BLaER1 treated with 17β-estradiol and CSF1 and Interleukin-3, amounts not matched to agents 10 nM and 100 nM (cell line): ENCODE measurements at regions not wholly inside any gene's neighbourhood (a gene's known extent, or its start where the extent isn't known, plus 50 kb on each side); places are given as distances from the start of the nearest gene placed in this dataset.
"Not testable (repeated sequence)": the region's sequence is repeated elsewhere in the genome, so short reads cannot be mapped to it uniquely, and the experiment has no call there.

ENCODE experiments used
- H3K27ac ChIP-seq, 11 experiments: shearing (Covaris generic); formaldehyde crosslinking; 2 replicates each; pipeline ENCODE4 v1.8.1; 2022
- H3K27me3 ChIP-seq, 11 experiments: shearing (Covaris generic); formaldehyde crosslinking; 2 replicates each; pipeline ENCODE4 v1.8.1; 2022
- H3K36me3 ChIP-seq, 11 experiments: shearing (Covaris generic); formaldehyde crosslinking; 2 replicates each; pipeline ENCODE4 v1.8.1; 2022
- H3K4me1 ChIP-seq, 10 experiments: shearing (Covaris generic); formaldehyde crosslinking; 2 replicates each; pipeline ENCODE4 v1.8.1; 2022
- H3K4me2 ChIP-seq, 11 experiments: shearing (Covaris generic); formaldehyde crosslinking; 2 replicates each; pipeline ENCODE4 v1.8.1; 2022
- H3K4me3 ChIP-seq, 10 experiments: shearing (Covaris generic); formaldehyde crosslinking; 2 replicates each; pipeline ENCODE4 v1.8.1; 2022
- H3K9ac ChIP-seq, 11 experiments: shearing (Covaris generic); formaldehyde crosslinking; 2 replicates each; pipeline ENCODE4 v1.8.1; 2022
- H3K9me3 ChIP-seq, 11 experiments: shearing (Covaris generic); formaldehyde crosslinking; replicated peaks in 1 of 11; 2 replicates each; pipeline ENCODE4 v1.8.1; 2022
- H4K20me1 ChIP-seq, 11 experiments: shearing (Covaris generic); formaldehyde crosslinking; 2 replicates each; pipeline ENCODE4 v1.8.1; 2022

DNA sequence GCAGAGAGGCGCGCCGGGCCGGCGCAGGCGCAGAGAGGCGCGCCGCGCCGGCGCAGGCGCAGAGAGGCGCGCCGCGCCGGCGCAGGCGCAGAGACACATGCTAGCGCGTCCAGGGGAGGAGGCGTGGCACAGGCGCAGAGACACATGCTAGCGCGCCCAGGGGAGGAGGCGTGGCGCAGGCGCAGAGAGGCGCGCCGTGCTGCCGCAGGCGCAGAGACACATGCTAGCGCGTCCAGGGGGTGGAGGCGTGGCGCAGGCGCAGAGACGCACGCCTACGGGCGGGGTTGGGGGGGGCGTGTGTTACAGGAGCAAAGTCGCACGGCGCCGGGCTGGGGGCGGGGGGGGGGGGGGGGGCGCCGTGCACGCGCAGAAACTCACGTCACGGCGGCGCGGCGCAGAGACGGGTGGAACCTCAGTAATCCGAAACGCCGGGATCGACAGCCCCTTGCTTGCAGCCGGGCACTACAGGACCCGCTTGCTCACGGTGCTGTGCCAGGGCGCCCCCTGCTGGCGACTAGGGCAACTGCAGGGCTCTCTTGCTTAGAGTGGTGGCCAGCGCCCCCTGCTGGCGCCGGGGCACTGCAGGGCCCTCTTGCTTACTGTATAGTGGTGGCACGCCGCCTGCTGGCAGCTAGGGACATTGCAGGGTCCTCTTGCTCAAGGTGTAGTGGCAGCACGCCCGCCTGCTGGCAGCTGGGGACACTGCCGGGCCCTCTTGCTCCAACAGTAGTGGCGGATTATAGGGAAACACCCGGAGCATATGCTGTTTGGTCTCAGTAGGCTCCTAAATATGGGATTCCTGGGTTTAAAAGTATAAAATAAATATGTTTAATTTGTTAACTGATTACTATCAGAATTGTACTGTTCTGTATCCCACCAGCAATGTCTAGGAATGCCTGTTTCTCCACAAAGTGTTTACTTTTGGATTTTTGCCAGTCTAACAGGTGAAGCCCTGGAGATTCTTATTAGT, 269.9 kb downstream of the OR4F29 start:
- not testable (repeated sequence) for H4K20me1 ChIP-seq, H3K36me3 ChIP-seq, H3K9ac ChIP-seq, H3K4me2 ChIP-seq, H3K4me3 ChIP-seq, H3K9me3 ChIP-seq, H3K27me3 ChIP-seq, H3K27ac ChIP-seq, H3K4me1 ChIP-seq

GRCh38 chr1:180749-181205, 270.7 kb downstream of the OR4F29 start:
- H3K9ac ChIP-seq, H3K4me1 ChIP-seq, H3K4me3 ChIP-seq, H3K36me3 ChIP-seq, H4K20me1 ChIP-seq, H3K27me3 ChIP-seq, H3K27ac ChIP-seq, H3K4me2 ChIP-seq, H3K9me3 ChIP-seq: not testable (repeated sequence)

DNA sequence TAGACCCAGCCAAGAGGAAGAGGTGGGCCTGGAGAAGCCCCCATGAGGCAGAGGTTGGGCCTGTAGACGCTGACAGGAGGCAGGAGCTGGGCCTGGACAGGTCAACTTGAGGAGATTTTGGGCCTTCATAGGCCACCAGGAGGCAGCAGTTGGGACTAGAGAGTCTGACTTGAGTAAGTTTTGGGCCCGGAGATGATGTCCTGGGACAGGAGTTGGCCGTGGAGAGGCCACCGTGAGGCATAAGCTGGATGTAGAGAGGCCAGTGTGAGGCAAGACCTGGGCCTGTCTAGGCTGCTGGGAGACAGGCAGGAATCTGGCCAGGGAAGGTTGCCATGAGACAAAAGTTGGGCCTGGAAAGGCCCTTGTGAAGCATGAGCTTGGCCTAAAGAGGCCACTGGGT, 312.6 kb downstream of the OR4F29 start:
- H3K4me2 ChIP-seq, H3K4me3 ChIP-seq, H4K20me1 ChIP-seq, H3K9me3 ChIP-seq, H3K27ac ChIP-seq, H3K27me3 ChIP-seq, H3K9ac ChIP-seq, H3K4me1 ChIP-seq, H3K36me3 ChIP-seq: not testable (repeated sequence)

DNA sequence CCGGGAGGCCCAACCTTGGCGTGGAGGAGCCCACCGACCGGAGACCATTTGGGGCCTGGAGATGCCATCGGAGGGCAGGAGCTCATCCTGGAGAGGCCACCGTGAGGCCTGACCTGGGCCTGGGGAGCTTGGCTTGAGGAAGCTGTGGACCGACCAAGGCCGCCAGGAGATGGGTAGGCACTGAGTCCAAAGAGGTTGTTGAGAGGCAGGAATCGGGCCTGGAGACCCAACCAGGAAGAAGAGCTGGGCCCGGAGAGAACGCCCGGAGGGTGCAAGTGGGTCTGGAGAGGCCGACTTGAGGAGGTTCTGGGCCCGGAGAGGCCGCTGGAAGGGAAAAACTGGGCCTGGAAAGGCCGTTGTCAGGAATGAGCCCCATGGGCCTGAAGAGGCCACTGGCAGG, 313.8 kb downstream of the OR4F29 start:
- H3K4me1 ChIP-seq, H3K9ac ChIP-seq, H3K9me3 ChIP-seq, H3K27me3 ChIP-seq, H3K4me2 ChIP-seq, H3K36me3 ChIP-seq, H3K4me3 ChIP-seq, H3K27ac ChIP-seq, H4K20me1 ChIP-seq: not testable (repeated sequence)

DNA sequence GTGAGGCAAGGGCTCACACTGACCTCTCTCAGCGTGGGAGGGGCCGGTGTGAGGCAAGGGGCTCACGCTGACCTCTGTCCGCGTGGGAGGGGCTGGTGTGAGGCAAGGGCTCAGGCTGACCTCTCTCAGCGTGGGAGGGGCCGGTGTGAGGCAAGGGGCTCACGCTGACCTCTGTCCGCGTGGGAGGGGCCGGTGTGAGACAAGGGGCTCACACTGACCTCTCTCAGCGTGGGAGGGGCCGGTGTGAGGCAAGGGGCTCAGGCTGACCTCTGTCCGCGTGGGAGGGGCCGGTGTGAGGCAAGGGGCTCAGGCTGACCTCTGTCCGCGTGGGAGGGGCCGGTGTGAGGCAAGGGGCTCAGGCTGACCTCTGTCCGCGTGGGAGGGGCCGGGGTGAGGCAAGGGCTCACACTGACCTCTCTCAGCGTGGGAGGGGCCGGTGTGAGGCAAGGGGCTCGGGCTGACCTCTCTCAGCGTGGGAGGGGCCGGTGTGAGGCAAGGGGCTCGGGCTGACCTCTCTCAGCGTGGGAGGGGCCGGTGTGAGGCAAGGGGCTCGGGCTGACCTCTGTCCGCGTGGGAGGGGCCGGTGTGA, 315.0 kb downstream of the OR4F29 start:
- not testable (repeated sequence) for H3K27me3 ChIP-seq, H3K9ac ChIP-seq, H3K4me1 ChIP-seq, H3K4me2 ChIP-seq, H3K27ac ChIP-seq, H3K4me3 ChIP-seq, H3K9me3 ChIP-seq, H3K36me3 ChIP-seq, H4K20me1 ChIP-seq

DNA sequence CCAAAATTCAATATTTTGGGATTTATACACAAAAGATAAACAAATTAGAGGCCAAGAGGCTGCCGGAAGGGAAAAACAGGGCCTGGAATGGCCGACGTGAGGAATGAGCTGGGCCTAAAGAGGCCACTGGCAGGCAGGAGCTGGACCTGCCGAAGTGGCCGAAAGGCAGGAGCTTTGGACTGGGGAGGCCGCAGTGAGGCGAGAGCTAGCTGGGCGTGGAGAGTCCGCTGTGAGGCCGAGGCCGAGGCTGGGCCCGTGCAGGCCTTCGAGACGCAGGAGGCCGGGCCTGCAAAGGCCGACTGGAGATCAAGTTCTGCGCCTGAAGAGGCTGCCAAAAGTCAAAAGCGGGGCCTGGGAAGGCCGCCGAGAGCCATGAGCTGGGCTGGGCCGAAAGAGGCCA, 316.5 kb downstream of the OR4F29 start:
- H3K27ac ChIP-seq, H4K20me1 ChIP-seq, H3K4me3 ChIP-seq, H3K4me2 ChIP-seq, H3K27me3 ChIP-seq, H3K36me3 ChIP-seq, H3K4me1 ChIP-seq, H3K9me3 ChIP-seq, H3K9ac ChIP-seq: not testable (repeated sequence)

GRCh38 chr1:118440-118839, 333.0 kb downstream of the OR4F29 start:
- not testable (repeated sequence) for H4K20me1 ChIP-seq, H3K36me3 ChIP-seq, H3K27me3 ChIP-seq, H3K4me1 ChIP-seq, H3K4me3 ChIP-seq, H3K9ac ChIP-seq, H3K27ac ChIP-seq, H3K9me3 ChIP-seq, H3K4me2 ChIP-seq

- H3K4me1 ChIP-seq: not testable (repeated sequence)
Observed at GRCh38 chr1:115534-115933, 335.9 kb downstream of the OR4F29 start.

GRCh38 chr1:104776-105175, 346.7 kb downstream of the OR4F29 start:
- not testable (repeated sequence) for H3K4me3 ChIP-seq, H3K36me3 ChIP-seq, H3K4me2 ChIP-seq, H3K27me3 ChIP-seq, H4K20me1 ChIP-seq, H3K9ac ChIP-seq, H3K9me3 ChIP-seq, H3K27ac ChIP-seq, H3K4me1 ChIP-seq

More at GRCh38 chr1:115534-115933, 335.9 kb downstream of the OR4F29 start:
- H3K9me3 ChIP-seq, H3K27me3 ChIP-seq, H3K4me2 ChIP-seq, H3K27ac ChIP-seq, H3K9ac ChIP-seq, H3K4me3 ChIP-seq, H3K36me3 ChIP-seq, H4K20me1 ChIP-seq: not testable (repeated sequence)

GRCh38 chr1:99481-99880, 352.0 kb downstream of the OR4F29 start:
- H3K27ac ChIP-seq, H3K36me3 ChIP-seq, H3K9ac ChIP-seq, H3K4me2 ChIP-seq, H3K9me3 ChIP-seq, H4K20me1 ChIP-seq, H3K4me1 ChIP-seq, H3K4me3 ChIP-seq, H3K27me3 ChIP-seq: not testable (repeated sequence)

- not testable (repeated sequence) for H3K27me3 ChIP-seq, H3K27ac ChIP-seq, H3K9me3 ChIP-seq, H4K20me1 ChIP-seq, H3K4me3 ChIP-seq, H3K4me2 ChIP-seq, H3K36me3 ChIP-seq, H3K4me1 ChIP-seq, H3K9ac ChIP-seq
Observed at GRCh38 chr1:98811-99210, 352.7 kb downstream of the OR4F29 start.

DNA sequence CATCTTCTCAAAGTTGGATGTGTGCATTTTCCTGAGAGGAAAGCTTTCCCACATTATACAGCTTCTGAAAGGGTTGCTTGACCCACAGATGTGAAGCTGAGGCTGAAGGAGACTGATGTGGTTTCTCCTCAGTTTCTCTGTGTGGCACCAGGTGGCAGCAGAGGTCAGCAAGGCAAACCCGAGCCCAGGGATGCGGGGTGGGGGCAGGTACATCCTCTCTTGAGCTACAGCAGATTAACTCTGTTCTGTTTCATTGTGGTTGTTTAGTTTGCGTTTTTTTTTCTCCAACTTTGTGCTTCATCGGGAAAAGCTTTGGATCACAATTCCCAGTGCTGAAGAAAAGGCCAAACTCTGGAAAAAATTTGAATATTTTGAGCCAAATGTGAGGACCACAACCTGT, 360.2 kb downstream of the OR4F29 start:
- not testable (repeated sequence) for H3K9ac ChIP-seq, H3K4me2 ChIP-seq, H3K36me3 ChIP-seq, H4K20me1 ChIP-seq, H3K27me3 ChIP-seq, H3K27ac ChIP-seq, H3K4me1 ChIP-seq, H3K4me3 ChIP-seq, H3K9me3 ChIP-seq

GRCh38 chr1:88110-88509, 363.4 kb downstream of the OR4F29 start:
- H3K4me3 ChIP-seq, H3K4me2 ChIP-seq, H3K9me3 ChIP-seq, H3K9ac ChIP-seq, H4K20me1 ChIP-seq, H3K4me1 ChIP-seq, H3K36me3 ChIP-seq, H3K27me3 ChIP-seq, H3K27ac ChIP-seq: not testable (repeated sequence)

DNA sequence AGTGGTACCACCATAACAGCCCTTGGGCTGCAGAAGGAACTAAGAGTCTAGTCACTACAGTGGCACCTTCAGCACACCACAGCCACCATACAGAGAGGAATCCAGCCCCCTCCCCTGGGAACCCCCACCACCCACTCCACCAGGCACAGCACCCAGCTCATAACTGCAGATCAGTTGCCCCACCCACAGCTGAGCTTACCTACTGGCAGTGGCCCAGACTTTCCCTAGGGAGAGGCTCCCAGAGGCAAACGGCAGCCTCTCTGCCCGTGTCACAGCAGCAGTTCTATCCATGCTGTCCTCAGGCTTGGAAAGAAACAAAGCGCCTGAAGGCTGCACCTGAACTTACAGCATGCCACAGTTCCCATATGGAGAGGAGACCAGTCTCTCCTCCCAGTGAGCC, 372.3 kb downstream of the OR4F29 start:
- not testable (repeated sequence) for H4K20me1 ChIP-seq, H3K27me3 ChIP-seq, H3K4me1 ChIP-seq, H3K9me3 ChIP-seq, H3K4me3 ChIP-seq, H3K27ac ChIP-seq, H3K4me2 ChIP-seq, H3K36me3 ChIP-seq, H3K9ac ChIP-seq
